Spleen (tissue), 7 donors: ENCODE measurements at regions not wholly inside any gene's neighbourhood (a gene's known extent, or its start where the extent isn't known, plus 50 kb on each side); places are given as distances from the start of the nearest gene placed in this dataset.

Experiments
- CTCF ChIP-seq, 11 experiments: fragments of 200-600 bp in 7 of 11; fragments of 450-650 bp in 4 of 11; sonication (generic) in 4 of 11; IDR thresholded peaks in 8 of 11; conservative IDR thresholded peaks in 3 of 11; 1 replicate in 7 of 11; 2 replicates in 4 of 11; pipeline versions ENCODE4 v1.4.0 to v1.8.0; 2016 to 2021; ENCODE audit warnings: antibody characterized with exemption in 11 of 11, inconsistent platforms in 4 of 11, mild to moderate bottlenecking in 1 of 11
- POLR2A ChIP-seq, 3 donors: fragments of 450-650 bp; IDR thresholded peaks; one replicate each; pipeline ENCODE4 v1.5.1; 2017; ENCODE audit warnings: antibody characterized with exemption in 3 of 3, mild to moderate bottlenecking in 1 of 3
- donor health status: DM: no; HTN: no; CAD: no; lungs with moderate emphysema.
- donor health status: DM: no; HTN: no; CAD: no.
- donor health status: DM: no; HTN: no; CAD: no.

GRCh38 chr2:217562871-217563480, 439.8 kb downstream of the TNS1 start:
- TF ChIP-seq CTCF (IDR thresholded peaks at IDR 0.05 in 8 of 11, conservative IDR thresholded peaks at IDR 0.05 in 3 of 11) (no peak), POLR2A (IDR thresholded peaks at IDR 0.05) (no peak)
